Inferior parietal cortex (tissue), 1 donor: ENCODE measurements at regions not wholly inside any gene's neighbourhood (a gene's known extent, or its start where the extent isn't known, plus 50 kb on each side); places are given as distances from the start of the nearest gene placed in this dataset.

Source experiments
- DNase-seq: peaks from one replicate; pipeline ENCODE4 v3.0.0-alpha.2; 2016; ENCODE audit errors: extremely low spot score

GRCh38 chr12:128047266-128048060, 219.5 kb upstream of the TMEM132C start:
- no peak for DNase-seq

- DNase-seq, result no peak
Observed at GRCh38 chr12:128052331-128052730, 214.6 kb upstream of the TMEM132C start.

- no peak for DNase-seq
Observed at GRCh38 chr12:128052777-128053176, 214.2 kb upstream of the TMEM132C start.

DNA sequence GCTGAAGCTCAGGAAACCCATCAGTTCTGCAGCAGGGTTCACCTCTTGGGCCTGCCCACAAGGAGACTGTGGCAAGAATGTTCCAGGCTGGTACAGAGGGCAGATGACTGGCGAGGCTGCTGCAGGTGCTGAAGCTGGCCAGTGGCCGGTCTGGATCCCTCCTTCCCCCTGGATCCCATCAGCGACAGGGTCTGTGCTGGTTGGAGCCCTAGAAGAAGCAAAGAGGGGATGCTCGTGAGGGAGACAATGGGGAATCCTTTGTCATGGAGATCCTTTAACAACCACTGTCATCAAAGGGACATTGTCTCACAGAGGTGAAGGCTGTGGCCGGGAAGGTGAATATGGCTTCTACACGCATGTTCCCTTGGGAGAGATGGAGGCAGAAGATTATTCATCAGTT, 211.4 kb upstream of the TMEM132C start:
- no peak for DNase-seq

GRCh38 chr12:128056136-128056801, 210.7 kb upstream of the TMEM132C start:
- DNase-seq, result no peak

GRCh38 chr12:128057586-128057985, 209.4 kb upstream of the TMEM132C start:
- DNase-seq, result no peak

DNA sequence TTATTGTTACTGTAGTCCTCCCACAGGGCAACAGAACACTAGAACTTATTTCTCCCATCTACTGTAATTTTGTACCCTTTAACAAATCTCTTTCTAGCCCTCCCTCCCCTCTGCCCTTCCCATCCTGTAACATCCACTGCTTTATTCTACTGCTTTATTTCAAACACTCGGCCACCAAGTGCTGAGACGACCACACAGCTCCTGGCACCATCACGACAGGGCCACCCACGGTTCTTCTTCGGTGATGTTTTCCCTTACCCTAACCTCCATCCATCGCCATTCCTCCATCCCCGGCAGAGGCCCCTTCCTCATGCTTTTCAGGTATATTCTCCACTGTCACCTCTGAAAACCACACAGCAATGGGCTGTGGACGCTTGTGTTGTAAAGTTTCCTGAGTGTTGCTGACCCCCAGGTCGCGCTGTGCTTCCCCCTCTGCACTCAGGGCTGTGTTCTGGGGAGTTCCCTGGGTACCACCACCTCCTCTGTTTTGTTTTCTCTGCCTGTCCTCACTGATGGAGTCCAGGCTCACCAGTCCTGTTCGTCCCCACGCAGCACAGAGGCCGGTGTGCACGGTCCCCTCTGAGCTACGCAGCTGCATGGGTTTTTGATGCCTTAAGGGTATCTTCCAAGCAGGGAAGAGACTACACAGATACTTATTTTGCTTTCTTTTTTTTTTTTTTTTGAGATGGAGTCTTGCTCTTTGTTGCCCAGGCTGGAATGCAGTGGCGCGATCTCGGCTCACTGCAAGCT, 207.2 kb upstream of the TMEM132C start:
- DNase-seq, result no peak

GRCh38 chr12:128068211-128068610, 198.8 kb upstream of the TMEM132C start:
- no peak for DNase-seq

GRCh38 chr12:128069359-128069997, 197.5 kb upstream of the TMEM132C start:
- DNase-seq, result peak; percentile 77

GRCh38 chr12:128073937-128074336, 193.0 kb upstream of the TMEM132C start:
- DNase-seq, result no peak

GRCh38 chr12:128075332-128075731, 191.6 kb upstream of the TMEM132C start:
- DNase-seq, result no peak

- no peak for DNase-seq
Observed at GRCh38 chr12:128076188-128076587, 190.8 kb upstream of the TMEM132C start.

- no peak for DNase-seq
Observed at GRCh38 chr12:128077211-128077916, 189.6 kb upstream of the TMEM132C start.

GRCh38 chr12:128077917-128078298, 189.1 kb upstream of the TMEM132C start:
- no peak for DNase-seq

DNA sequence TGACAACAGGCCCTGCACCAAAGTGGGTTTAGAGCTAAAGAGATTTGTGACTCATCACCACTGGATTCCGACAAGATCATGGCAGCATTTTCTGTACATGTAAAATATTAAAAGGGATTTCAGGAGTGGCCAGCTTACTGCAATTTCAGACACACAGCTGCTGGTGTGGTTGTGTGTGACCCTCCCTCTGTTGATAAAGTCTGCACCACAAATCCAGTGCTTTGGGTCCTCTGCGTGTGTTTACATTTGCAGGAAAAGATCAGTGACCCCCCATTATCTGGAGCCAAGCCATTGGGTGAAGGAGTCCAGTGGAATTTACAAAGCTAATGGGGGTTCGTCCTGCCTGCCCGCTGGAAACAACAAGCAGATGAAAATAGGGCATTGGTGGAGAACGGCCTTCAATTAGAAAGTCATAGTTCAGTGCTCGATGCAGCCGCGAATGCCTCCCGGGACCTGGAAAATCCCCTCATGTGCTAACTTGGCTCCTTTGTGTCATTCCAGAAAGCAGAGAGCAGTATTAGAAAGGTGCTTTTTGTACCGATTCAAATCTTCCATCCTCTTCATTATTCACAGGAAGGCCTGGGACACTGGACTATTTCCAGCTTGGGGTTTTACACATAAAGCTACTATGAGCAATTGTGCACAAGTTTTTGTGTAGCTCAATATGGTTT, 188.5 kb upstream of the TMEM132C start:
- DNase-seq, result no peak

GRCh38 chr12:128079446-128079845, 187.5 kb upstream of the TMEM132C start:
- no peak for DNase-seq

GRCh38 chr12:128083132-128083729, 183.7 kb upstream of the TMEM132C start:
- no peak for DNase-seq

DNA sequence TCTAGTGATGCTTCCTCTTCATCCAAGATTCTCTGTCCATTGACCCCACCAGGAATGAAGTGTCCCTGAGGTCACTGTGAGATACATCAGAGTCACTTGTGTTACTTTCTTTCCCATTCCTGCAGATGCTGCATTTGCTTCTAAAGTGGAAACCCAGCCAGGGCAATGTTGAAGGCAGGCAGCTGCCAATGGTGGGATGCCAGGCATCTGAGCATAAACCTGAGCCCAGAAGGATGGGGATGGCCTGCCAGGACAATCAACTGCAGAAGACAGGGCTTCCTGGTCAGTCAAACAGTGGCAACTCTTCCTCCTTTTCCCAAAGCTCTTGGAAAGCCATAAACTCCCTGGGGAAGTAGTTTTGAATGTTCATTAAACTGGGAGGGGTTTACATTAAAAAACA, 178.0 kb upstream of the TMEM132C start:
- no peak for DNase-seq

- no peak for DNase-seq
Observed at GRCh38 chr12:128089961-128090360, 177.0 kb upstream of the TMEM132C start.

DNA sequence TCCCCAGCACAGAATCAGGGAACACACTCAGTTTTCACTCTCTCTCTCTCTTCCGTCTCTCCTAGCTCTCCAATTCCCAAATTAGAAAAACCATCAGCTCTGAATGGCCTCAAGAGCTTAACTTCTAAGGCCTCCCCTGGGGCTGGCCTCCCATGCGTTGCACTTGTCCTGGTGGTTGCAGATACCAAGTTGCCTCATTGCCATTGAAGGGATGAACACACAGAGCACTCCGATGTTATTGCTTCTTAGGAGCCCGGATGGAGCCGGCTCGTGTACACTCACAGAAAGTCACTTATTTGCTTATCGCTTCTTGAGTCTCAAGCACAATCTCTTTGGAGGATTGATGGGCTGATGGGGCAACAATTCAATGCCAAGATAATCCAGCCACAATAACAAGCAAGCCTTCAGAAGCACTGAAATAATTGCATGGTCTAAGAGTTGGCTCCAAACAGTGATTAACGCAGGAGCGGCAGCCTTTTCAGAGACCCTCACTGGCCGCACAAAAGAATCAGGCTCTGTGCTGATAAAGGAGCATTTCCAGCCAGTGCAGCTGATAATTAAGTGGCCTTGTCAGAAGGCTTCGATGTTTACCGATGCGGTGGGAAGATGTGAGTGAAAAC, 175.8 kb upstream of the TMEM132C start:
- no peak for DNase-seq
